Stimulated activated naive CD8-positive, alpha-beta T cell treated with anti-CD3 and anti-CD28 coated beads, Interleukin-15, amount 100 ng/mL, for 72 hours (primary cell): ENCODE measurements at regions not wholly inside any gene's neighbourhood (a gene's known extent, or its start where the extent isn't known, plus 50 kb on each side); places are given as distances from the start of the nearest gene placed in this dataset.

ENCODE experiments used
- ATAC-seq: fragments of 150-1000 bp; cut with Tn5 transposase; 2 replicates; pipeline ENCODE4 v1.10.0; 2021; ENCODE audit warnings: mild to moderate bottlenecking, moderate library complexity
- DNase-seq, 2 donors: peaks; one replicate each; pipeline ENCODE4 v3.0.0; 2021 to 2022
- H3K27ac Mint-ChIP-seq, 2 donors: one replicate each; pipeline ENCODE4 v1.8.0; 2022; ENCODE audit warnings: mild to moderate bottlenecking in 2 of 2, mixed read lengths in 2 of 2, moderate library complexity in 2 of 2
- H3K27me3 Mint-ChIP-seq: one replicate; pipeline ENCODE4 v1.8.0; 2022; ENCODE audit warnings: mixed read lengths
- H3K4me1 Mint-ChIP-seq: one replicate; pipeline ENCODE4 v1.8.0; 2022; ENCODE audit warnings: mild to moderate bottlenecking, mixed read lengths
- H3K4me3 Mint-ChIP-seq, 2 donors: one replicate each; pipeline ENCODE4 v1.8.0; 2022; ENCODE audit warnings: mild to moderate bottlenecking in 2 of 2, mixed read lengths in 2 of 2, moderate library complexity in 1 of 2
- H3K9me3 Mint-ChIP-seq, 2 donors: one replicate each; pipeline ENCODE4 v1.8.0; 2022; ENCODE audit warnings: mixed read lengths in 2 of 2

GRCh38 chr18:76263046-76264005 is 231.7 kb downstream of the ZNF516 start:
- peak overlapping the region in 1 of 2 donors; percentile 4 for H3K27ac Mint-ChIP-seq
- H3K9me3 Mint-ChIP-seq: no peaks in the 10 kb centered on the region
- peaks cover 6% of the 10 kb centered on the region for H3K4me1 Mint-ChIP-seq
- DNase-seq (no peak), ATAC-seq (no peak)
- H3K27me3 Mint-ChIP-seq: peaks cover 45% of the 10 kb centered on the region
- H3K4me3 Mint-ChIP-seq: no peak overlapping the region

- H3K27me3 Mint-ChIP-seq: peaks cover 39% of the 10 kb centered on the region
- H3K4me1 Mint-ChIP-seq: peaks cover 4% of the 10 kb centered on the region
- ATAC-seq (no peak), DNase-seq (no peak)
- no peak overlapping the region for H3K4me3 Mint-ChIP-seq
- H3K9me3 Mint-ChIP-seq: no peaks in the 10 kb centered on the region
- peak overlapping the region in 1 of 2 donors; percentile 53 for H3K27ac Mint-ChIP-seq
These were observed 234.0 kb downstream of the ZNF516 start for GRCh38 chr18:76260941-76261472.

- no peaks in the 10 kb centered on the region for H3K9me3 Mint-ChIP-seq
These were observed 235.3 kb downstream of the ZNF516 start for GRCh38 chr18:76259711-76260110.

GRCh38 chr18:76259096-76259495 is 235.9 kb downstream of the ZNF516 start:
- no peak overlapping the region for H3K27ac Mint-ChIP-seq
- no peaks in the 10 kb centered on the region for H3K4me1 Mint-ChIP-seq
- DNase-seq (no peak), ATAC-seq (no peak)
- H3K27me3 Mint-ChIP-seq: peaks cover 34% of the 10 kb centered on the region
- H3K4me3 Mint-ChIP-seq: no peak overlapping the region
- H3K9me3 Mint-ChIP-seq: no peaks in the 10 kb centered on the region

More at GRCh38 chr18:76259711-76260110, 235.3 kb downstream of the ZNF516 start:
- DNase-seq (no peak), ATAC-seq (no peak)
- no peak overlapping the region for H3K4me3 Mint-ChIP-seq
- H3K27ac Mint-ChIP-seq: no peak overlapping the region
- no peaks in the 10 kb centered on the region for H3K4me1 Mint-ChIP-seq
- peaks cover 40% of the 10 kb centered on the region for H3K27me3 Mint-ChIP-seq

- H3K4me1 Mint-ChIP-seq: no peaks in the 10 kb centered on the region
- H3K4me3 Mint-ChIP-seq: no peak overlapping the region
- H3K9me3 Mint-ChIP-seq: no peaks in the 10 kb centered on the region
- DNase-seq (no peak), ATAC-seq (no peak)
- peaks cover 30% of the 10 kb centered on the region for H3K27me3 Mint-ChIP-seq
- H3K27ac Mint-ChIP-seq: no peak overlapping the region
These were observed 236.8 kb downstream of the ZNF516 start for GRCh38 chr18:76258209-76258608.

GRCh38 chr18:76255070-76255683 is 239.9 kb downstream of the ZNF516 start:
- no peaks in the 10 kb centered on the region for H3K9me3 Mint-ChIP-seq
- no peak for DNase-seq
- no peaks in the 10 kb centered on the region for H3K4me1 Mint-ChIP-seq
- H3K27me3 Mint-ChIP-seq: peaks cover 12% of the 10 kb centered on the region
- no peak for ATAC-seq
- no peak overlapping the region for H3K27ac Mint-ChIP-seq
- no peak overlapping the region for H3K4me3 Mint-ChIP-seq

- ATAC-seq (no peak), DNase-seq (no peak)
- Mint-ChIP-seq H3K4me1 (no peaks in the 10 kb centered on the region), H3K27me3 (peaks cover 12% of the 10 kb centered on the region), H3K4me3 (no peak overlapping the region), H3K9me3 (no peaks in the 10 kb centered on the region), H3K27ac (no peak overlapping the region)
These were observed 242.2 kb downstream of the ZNF516 start for GRCh38 chr18:76252880-76253279.

- Mint-ChIP-seq H3K9me3 (no peaks in the 10 kb centered on the region), H3K4me3 (no peak overlapping the region), H3K27me3 (peaks cover 14% of the 10 kb centered on the region), H3K4me1 (no peaks in the 10 kb centered on the region), H3K27ac (no peak overlapping the region)
- ATAC-seq: no peak
- DNase-seq: no peak
These were observed 242.9 kb downstream of the ZNF516 start for GRCh38 chr18:76252139-76252538.

- H3K27me3 Mint-ChIP-seq: peaks cover 18% of the 10 kb centered on the region
- ATAC-seq: no peak
- DNase-seq: no peak
- H3K9me3 Mint-ChIP-seq: no peaks in the 10 kb centered on the region
- H3K27ac Mint-ChIP-seq: no peak overlapping the region
- H3K4me3 Mint-ChIP-seq: no peak overlapping the region
- H3K4me1 Mint-ChIP-seq: no peaks in the 10 kb centered on the region
These were observed 243.4 kb downstream of the ZNF516 start for GRCh38 chr18:76251691-76252090.

- no peak for DNase-seq
- Mint-ChIP-seq H3K27me3 (peaks cover 8% of the 10 kb centered on the region), H3K27ac (peak overlapping the region in 1 of 2 donors; percentile 29), H3K9me3 (no peaks in the 10 kb centered on the region), H3K4me3 (no peak overlapping the region), H3K4me1 (no peaks in the 10 kb centered on the region)
- no peak for ATAC-seq
These were observed 248.5 kb downstream of the ZNF516 start for GRCh38 chr18:76246590-76246989.

GRCh38 chr18:76234676-76235060 is 260.4 kb downstream of the ZNF516 start:
- H3K27ac Mint-ChIP-seq: no peak overlapping the region
- no peak for ATAC-seq
- no peaks in the 10 kb centered on the region for H3K4me1 Mint-ChIP-seq
- peaks cover 24% of the 10 kb centered on the region for H3K27me3 Mint-ChIP-seq
- no peak for DNase-seq
- no peak overlapping the region for H3K4me3 Mint-ChIP-seq
- H3K9me3 Mint-ChIP-seq: peaks cover 6 to 14% of the 10 kb centered on the region in 2 donors

GRCh38 chr18:76233876-76234675 is 261.0 kb downstream of the ZNF516 start:
- ATAC-seq (no peak), DNase-seq (no peak)
- peaks cover 6 to 14% of the 10 kb centered on the region in 2 donors for H3K9me3 Mint-ChIP-seq
- peaks cover 24% of the 10 kb centered on the region for H3K27me3 Mint-ChIP-seq
- no peak overlapping the region for H3K27ac Mint-ChIP-seq
- no peak overlapping the region for H3K4me3 Mint-ChIP-seq
- no peaks in the 10 kb centered on the region for H3K4me1 Mint-ChIP-seq

GRCh38 chr18:76233406-76233805 is 261.6 kb downstream of the ZNF516 start:
- Mint-ChIP-seq H3K9me3 (peaks cover 6 to 14% of the 10 kb centered on the region in 2 donors), H3K27me3 (peaks cover 24% of the 10 kb centered on the region), H3K4me3 (no peak overlapping the region), H3K4me1 (no peaks in the 10 kb centered on the region), H3K27ac (no peak overlapping the region)
- DNase-seq (no peak), ATAC-seq (no peak)

- Mint-ChIP-seq H3K27me3 (peaks cover 24% of the 10 kb centered on the region), H3K4me3 (no peak overlapping the region), H3K4me1 (no peaks in the 10 kb centered on the region), H3K9me3 (peaks cover 3 to 10% of the 10 kb centered on the region in 2 donors), H3K27ac (no peak overlapping the region)
- DNase-seq (no peak), ATAC-seq (no peak)
These were observed 262.3 kb downstream of the ZNF516 start for GRCh38 chr18:76232779-76233178.

- ATAC-seq: no peak
- Mint-ChIP-seq H3K27ac (no peak overlapping the region), H3K9me3 (peaks cover 0 to 2% of the 10 kb centered on the region in 2 donors)
These were observed 263.0 kb downstream of the ZNF516 start for GRCh38 chr18:76232010-76232409.

More at GRCh38 chr18:76232010-76232409, 263.0 kb downstream of the ZNF516 start:
- DNase-seq: no peak
- Mint-ChIP-seq H3K4me3 (no peak overlapping the region), H3K4me1 (no peaks in the 10 kb centered on the region), H3K27me3 (peaks cover 24% of the 10 kb centered on the region)
